ENCODE measurements at regions not wholly inside any gene's neighbourhood (a gene's known extent, or its start where the extent isn't known, plus 50 kb on each side); places are given as distances from the start of the nearest gene placed in this dataset.

- intact Hi-C loops (cut with DNase I; ENCODE audit: low total_unique reads), result no loop called here
Observed at GRCh38 chr12:127301876-127302275, 965.1 kb upstream of the TMEM132C start.

DNA sequence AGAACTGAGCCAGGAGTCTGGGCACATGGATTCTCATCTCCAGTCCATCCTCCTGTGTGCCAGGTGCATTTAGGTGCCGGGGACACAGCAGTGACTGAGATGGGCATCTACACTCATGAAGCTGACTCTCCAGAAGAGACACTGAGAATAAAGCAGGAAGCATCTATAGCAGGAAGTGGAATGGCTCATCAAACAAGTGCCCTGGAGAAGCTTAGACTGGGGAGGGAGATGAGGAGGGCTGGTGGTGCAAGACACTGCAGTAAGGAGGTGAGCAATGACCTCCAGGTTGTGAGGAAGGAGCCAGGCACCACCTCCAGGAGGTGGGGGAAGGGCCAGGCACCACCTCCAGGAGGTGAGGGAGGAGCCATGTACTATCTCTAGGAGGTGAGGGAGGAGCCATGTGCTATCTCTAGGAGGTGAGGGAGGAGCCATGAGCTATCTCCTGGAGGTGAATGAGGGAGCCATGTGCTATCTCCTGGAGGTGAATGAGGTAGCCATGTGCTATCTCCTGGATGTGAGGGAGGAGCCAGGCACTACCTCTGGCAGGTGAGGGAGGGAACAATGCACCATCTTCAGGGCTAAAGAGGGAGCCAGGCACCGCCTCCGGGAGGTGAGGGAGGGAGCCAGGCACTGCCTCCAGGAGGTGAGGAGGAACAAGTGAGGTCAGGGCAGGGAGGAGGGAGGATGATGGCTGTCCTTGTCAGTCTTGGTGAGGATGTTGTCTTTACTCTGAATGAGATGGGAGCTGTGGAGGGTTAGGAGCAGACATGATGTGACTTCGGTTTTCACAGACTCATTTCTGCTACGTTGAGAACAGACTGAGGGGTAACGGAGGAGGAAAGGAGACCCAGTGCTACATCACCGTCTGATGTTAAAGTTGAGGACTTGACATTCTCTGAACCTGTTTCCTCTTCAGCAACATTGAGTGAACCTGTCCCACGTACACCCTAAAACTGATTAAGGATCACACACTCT, 961.9 kb upstream of the TMEM132C start:
- Histone ChIP-seq H3K4me1 (no peaks in the 10 kb centered on the region), H3K4me3 (no peak overlapping the region), H3K27me3 (replicated peaks in 1 of 7) (peaks cover 0 to 6% (median 0%) of the 10 kb centered on the region in 7 donors), H3K36me3 (no peaks in the 10 kb centered on the region), H3K9me3 (no peaks in the 10 kb centered on the region), H3K27ac (no peak overlapping the region)
- intact Hi-C loops (cut with DNase I; ENCODE audit: low total_unique reads), result no loop called here
- DNase-seq, result no peak
- 85 to 91% (median 88%) methylated on average over 8 of the region's 8 CpGs for WGBS, 5 donors
- TF ChIP-seq POLR2A (IDR thresholded peaks at IDR 0.05) (no peak), POLR2AphosphoS5 (IDR thresholded peaks at IDR 0.05) (no peak), CTCF (IDR thresholded peaks at IDR 0.05 in 8 of 11, conservative IDR thresholded peaks at IDR 0.05 in 3 of 11) (no peak)

More at GRCh38 chr12:127301876-127302275, 965.1 kb upstream of the TMEM132C start:
- no peak for DNase-seq
- 73 to 87% (median 84%) methylated on average over 1 of the region's 1 CpG for WGBS, 5 donors
- no peak for TF ChIP-seq CTCF (IDR thresholded peaks at IDR 0.05 in 8 of 11, conservative IDR thresholded peaks at IDR 0.05 in 3 of 11)
- TF ChIP-seq POLR2AphosphoS5 (IDR thresholded peaks at IDR 0.05), result no peak
- no peak for TF ChIP-seq POLR2A (IDR thresholded peaks at IDR 0.05)
- Histone ChIP-seq H3K27ac (no peak overlapping the region), H3K4me1 (no peaks in the 10 kb centered on the region), H3K9me3 (peaks cover 0 to 6% (median 0%) of the 10 kb centered on the region in 8 donors), H3K36me3 (no peaks in the 10 kb centered on the region), H3K27me3 (replicated peaks in 1 of 7) (peaks cover 0 to 6% (median 0%) of the 10 kb centered on the region in 7 donors), H3K4me3 (no peak overlapping the region)

DNA sequence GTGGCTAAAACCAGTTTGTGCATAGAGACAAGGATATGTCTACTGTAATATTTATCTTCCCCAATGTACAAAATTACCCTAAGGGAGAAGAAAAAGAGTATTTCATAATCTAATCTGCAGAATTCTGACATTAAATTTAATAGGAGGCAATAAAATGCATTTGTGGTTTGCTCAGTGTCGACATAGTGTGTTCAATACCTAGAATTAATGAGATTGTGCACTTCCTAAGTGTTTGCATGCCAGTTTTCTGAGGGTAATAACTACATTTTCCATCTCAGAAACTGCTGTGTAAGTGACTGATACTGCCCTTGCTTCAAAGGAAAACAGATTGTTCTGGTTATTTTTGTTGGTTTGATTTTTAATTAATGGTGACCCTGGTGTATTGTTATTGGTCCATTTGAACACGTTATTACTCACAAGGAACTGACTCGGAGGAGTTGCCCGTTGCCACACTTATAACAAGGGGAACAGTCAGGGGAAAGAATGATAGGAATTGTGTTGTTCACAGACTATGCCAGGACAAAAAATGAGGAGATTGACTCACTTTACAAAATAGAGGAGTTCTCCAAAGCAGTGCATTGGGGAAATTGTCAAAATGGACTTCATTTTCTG, 960.3 kb upstream of the TMEM132C start:
- peaks cover 0 to 6% (median 0%) of the 10 kb centered on the region in 7 donors for H3K27me3 ChIP-seq (replicated peaks in 1 of 7)
- intact Hi-C loops (cut with DNase I; ENCODE audit: low total_unique reads), result no loop called here
- no peaks in the 10 kb centered on the region for H3K4me1 ChIP-seq
- no peaks in the 10 kb centered on the region for H3K9me3 ChIP-seq
- no peak for DNase-seq
- H3K36me3 ChIP-seq, result no peaks in the 10 kb centered on the region
- no peak overlapping the region for H3K4me3 ChIP-seq
- no peak for TF ChIP-seq POLR2AphosphoS5 (IDR thresholded peaks at IDR 0.05)
- TF ChIP-seq CTCF (IDR thresholded peaks at IDR 0.05 in 8 of 11, conservative IDR thresholded peaks at IDR 0.05 in 3 of 11), result no peak
- no peak for TF ChIP-seq POLR2A (IDR thresholded peaks at IDR 0.05)
- WGBS, 5 donors, result 55 to 74% (median 70%) methylated on average over 4 of the region's 4 CpGs
- no peak overlapping the region for H3K27ac ChIP-seq

DNA sequence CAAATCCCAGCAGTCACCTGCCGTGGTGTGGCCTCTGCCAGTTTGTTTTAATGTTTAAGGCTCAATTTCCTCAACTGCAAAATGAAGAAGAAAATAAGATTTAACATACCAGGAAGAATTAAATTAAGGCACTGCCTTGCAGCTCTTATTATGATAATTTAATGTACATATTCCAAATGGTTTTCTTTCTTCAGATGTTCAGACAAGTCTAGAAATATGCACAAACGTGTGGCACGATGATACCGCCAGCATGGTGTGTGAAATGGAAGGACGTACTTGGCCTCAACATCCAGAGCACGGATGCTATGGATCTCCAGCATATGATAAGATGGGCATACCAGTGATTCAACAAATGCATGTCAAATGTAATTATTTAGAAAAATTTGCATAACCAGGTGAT, 959.4 kb upstream of the TMEM132C start:
- H3K4me3 ChIP-seq, result no peak overlapping the region
- no peak for DNase-seq
- no peaks in the 10 kb centered on the region for H3K9me3 ChIP-seq
- whole genome bisulfite sequencing, 5 donors, result 79 to 83% (median 82%) methylated on average over 6 of the region's 6 CpGs
- intact Hi-C loops (cut with DNase I; ENCODE audit: low total_unique reads), result no loop called here
- H3K27me3 ChIP-seq (replicated peaks in 1 of 7), result peaks cover 0 to 6% (median 0%) of the 10 kb centered on the region in 7 donors
- H3K4me1 ChIP-seq, result no peaks in the 10 kb centered on the region
- H3K27ac ChIP-seq, result no peak overlapping the region
- no peaks in the 10 kb centered on the region for H3K36me3 ChIP-seq
- TF ChIP-seq POLR2A (IDR thresholded peaks at IDR 0.05), result no peak
- no peak for TF ChIP-seq POLR2AphosphoS5 (IDR thresholded peaks at IDR 0.05)
- TF ChIP-seq CTCF (IDR thresholded peaks at IDR 0.05 in 8 of 11, conservative IDR thresholded peaks at IDR 0.05 in 3 of 11), result no peak
